Fibroblast of peridontal ligament (primary cell): ENCODE measurements at regions not wholly inside any gene's neighbourhood (a gene's known extent, or its start where the extent isn't known, plus 50 kb on each side); places are given as distances from the start of the nearest gene placed in this dataset.
"Not testable (repeated sequence)": the region's sequence is repeated elsewhere in the genome, so short reads cannot be mapped to it uniquely, and the experiment has no call there.

Experiments
- DNase-seq: peaks from one replicate; pipeline ENCODE4 v3.0.0-alpha.2; 2010; ENCODE audit errors: extremely low read depth

GRCh38 chr7:132030086-132030568 is 473.7 kb upstream of the PODXL start:
- no peak for DNase-seq

- DNase-seq, result no peak
These were observed 473.1 kb upstream of the PODXL start for GRCh38 chr7:132029369-132030085.

DNA sequence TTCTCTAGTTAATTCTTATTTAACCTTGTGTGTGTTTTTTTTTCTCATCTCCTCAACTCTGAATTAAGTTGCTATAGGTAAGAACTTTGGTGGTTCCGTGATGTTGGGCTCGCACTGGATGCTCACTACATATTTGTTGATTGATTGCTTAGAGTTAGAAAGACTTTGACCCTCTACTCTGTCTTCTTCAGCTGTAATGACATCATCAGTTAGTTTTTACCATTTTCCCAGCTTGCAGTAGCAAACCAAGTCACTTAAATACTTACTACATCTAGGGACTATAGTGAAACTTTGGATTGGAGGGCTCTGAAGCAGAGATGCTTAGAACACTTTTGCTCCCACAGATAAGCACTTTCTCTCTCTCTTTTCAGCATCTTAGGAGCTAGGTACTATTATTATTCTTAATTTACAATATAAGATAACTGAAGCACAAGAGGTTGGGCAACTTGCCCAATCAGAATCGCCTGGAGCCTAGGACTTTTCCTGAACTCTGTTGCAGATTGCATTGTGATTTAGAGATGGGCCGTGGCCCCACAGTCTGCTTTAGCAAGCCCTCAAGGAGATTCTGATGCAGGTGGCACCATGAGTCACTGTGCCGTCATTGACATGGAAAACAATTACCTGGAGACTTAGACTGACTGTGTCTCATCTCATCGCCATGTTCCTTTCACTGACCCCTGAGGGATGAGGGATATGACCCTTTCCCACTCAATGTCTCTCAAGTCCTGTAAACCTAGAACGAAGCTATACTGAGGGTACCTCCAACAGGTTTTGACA is 471.9 kb upstream of the PODXL start:
- DNase-seq, result no peak

GRCh38 chr7:132024290-132024689 is 467.9 kb upstream of the PODXL start:
- no peak for DNase-seq

GRCh38 chr7:132023466-132023865 is 467.0 kb upstream of the PODXL start:
- DNase-seq, result no peak

DNA sequence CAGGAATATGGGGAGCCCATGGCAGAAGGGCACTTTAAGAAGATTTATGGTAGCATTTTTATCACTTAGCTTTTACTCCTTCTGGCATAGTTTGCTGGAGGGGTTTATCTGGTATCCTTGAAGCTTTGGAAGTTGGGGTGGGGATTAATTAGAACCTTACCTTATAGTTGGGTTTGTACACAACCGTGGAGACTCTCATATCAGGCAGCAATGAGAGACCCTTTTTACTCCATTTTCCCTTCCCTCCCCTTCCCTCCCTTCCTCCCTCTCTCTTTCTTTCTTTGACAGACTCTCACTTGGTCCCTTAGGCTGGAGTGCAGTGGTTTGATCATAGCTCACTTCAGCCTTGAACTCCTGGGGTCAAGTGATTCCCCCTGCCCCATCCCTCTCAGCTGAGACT is 465.8 kb upstream of the PODXL start:
- no peak for DNase-seq

DNA sequence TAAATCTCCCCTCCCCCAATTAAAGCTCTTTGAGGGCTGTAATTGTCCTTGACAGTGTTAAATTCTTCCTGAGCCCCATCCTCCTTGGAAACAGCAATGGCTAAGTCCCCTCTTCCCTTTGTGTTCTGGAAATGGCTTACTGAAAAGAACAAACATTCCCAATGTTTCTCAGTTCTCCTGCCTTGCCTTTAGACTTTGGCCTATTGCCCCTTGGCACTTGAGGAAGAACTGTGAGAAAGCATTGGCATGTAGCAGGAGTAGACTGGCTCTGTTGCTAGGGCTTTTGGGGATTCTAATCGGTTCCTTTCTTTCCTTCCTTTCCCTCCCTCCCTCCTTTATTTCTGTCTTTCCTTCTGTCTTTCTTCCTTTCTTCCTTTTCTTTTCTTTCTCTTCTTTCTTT is 463.3 kb upstream of the PODXL start:
- DNase-seq, result no peak

DNA sequence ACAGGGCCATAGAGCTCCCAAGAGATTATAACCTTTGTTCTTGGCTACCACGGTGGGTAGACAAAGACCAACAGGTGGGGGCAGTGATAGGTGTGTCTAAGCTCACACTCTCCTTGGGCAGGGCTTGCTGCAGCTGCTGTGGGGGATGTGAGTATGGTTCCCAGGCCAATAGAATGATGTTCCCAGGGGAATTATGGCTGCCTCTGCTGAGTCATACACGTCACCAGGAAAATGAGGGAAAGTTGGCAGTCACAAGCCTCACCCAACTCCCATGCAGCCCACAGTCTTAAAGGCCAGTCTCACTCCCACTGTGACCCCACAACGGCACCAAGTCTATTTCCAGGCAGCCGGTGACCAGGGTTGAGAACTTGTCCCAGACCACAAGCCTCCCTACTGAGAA is 453.4 kb upstream of the PODXL start:
- DNase-seq, result no peak

- DNase-seq, result no peak
These were observed 448.1 kb upstream of the PODXL start for GRCh38 chr7:132004529-132004928.

DNA sequence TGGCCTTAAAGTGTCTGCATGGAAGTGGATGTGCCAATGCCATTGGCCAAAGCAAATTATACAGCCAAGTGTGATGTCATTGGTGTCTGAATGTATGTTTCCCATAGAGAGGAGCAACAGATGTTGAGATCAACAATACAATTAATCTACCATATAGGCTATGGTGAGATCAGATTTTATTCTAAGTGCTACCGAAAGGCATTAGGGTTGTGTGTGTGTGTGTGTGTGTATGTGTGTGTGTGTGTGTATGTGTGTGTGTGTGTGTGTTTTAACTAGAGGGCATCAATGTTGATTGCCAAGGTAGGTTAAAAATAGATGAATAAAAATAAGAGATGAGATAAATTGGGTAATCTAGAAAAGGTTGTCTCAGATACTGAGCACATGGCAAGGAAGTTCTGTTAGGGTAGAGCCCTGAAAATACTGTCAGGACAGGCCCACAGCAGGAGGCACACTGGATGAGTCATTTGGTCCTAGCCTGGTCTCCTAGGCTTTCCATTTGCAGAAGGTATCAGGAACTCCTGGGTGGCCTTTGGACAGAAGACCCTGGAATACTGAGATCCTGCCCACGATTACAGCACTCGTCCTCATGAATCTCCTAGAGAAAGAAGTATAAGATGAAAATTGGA is 446.0 kb upstream of the PODXL start:
- no peak for DNase-seq

- no peak for DNase-seq
These were observed 444.7 kb upstream of the PODXL start for GRCh38 chr7:132001146-132001545.

- DNase-seq, result no peak
These were observed 442.8 kb upstream of the PODXL start for GRCh38 chr7:131999193-131999592.

- no peak for DNase-seq
These were observed 438.9 kb upstream of the PODXL start for GRCh38 chr7:131995324-131995723.

GRCh38 chr7:131981069-131981468 is 424.6 kb upstream of the PODXL start:
- not testable (repeated sequence) for DNase-seq

GRCh38 chr7:131978118-131978517 is 421.7 kb upstream of the PODXL start:
- not testable (repeated sequence) for DNase-seq

DNA sequence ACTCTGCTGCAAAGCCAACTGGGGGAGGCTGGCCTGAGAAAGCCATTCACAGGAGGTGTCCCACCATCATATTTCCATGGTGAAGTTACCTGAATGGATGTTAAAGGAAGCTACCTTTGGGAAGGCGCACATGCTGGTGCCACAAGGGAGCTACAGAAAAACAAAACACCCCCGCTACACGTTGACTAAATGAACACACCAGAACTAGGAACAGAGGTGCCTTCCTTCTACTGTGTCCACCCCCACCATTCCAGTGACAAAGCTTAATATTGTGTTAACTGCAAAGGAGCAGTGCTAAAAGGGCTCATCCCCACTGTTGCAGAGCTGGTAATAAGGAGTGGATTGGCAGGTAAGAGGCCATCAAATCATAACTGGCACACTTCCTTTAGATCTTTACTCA is 420.0 kb upstream of the PODXL start:
- no peak for DNase-seq

- no peak for DNase-seq
These were observed 418.2 kb upstream of the PODXL start for GRCh38 chr7:131974671-131975070.

DNA sequence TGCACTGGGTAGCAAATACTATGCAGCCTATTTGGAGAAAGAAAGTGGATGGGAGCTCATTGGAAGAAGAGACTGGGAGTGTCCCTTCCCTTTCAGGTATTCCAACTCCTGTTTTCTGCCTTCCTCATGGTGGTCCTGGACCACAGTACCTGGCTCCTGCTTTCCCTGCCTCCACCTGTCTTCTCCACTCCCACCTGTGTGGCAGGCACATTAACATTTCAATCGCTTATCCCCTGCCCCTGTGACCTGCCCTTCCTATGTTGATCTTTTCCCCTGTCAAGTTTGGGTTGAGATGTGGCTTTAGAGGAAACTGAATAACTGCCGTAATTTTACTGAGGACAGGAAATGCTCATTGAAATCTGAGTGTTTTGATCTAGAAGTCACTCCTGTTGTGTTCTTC is 415.8 kb upstream of the PODXL start:
- no peak for DNase-seq

- DNase-seq, result no peak
These were observed 414.2 kb upstream of the PODXL start for GRCh38 chr7:131970602-131971001.

- no peak for DNase-seq
These were observed 413.1 kb upstream of the PODXL start for GRCh38 chr7:131969560-131969959.

GRCh38 chr7:131967216-131967730 is 410.8 kb upstream of the PODXL start:
- no peak for DNase-seq

DNA sequence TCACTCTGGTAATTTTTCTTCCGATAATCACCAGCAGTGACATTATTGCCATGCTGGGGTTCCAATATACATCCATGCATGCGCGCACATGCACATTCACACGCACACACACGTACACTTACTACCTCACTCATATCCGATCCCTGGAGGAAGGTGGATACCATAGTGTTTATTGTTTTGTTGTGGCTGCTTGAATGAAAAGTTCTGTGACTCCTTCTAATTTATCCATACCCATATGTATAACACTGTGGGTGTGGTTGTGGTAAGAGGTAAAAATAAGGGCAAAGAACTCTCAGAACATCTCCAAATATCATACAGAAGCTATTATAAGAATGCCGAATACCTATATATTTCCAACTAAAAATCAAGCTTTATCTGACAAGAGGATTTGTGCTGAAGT is 407.8 kb upstream of the PODXL start:
- no peak for DNase-seq
